GM13976 (cell line): ENCODE measurements at regions not wholly inside any gene's neighbourhood (a gene's known extent, or its start where the extent isn't known, plus 50 kb on each side); places are given as distances from the start of the nearest gene placed in this dataset.

Experiments
- DNase-seq: peaks from one replicate; pipeline ENCODE4 v3.0.0; 2012; ENCODE audit warnings: low spot score
- in situ Hi-C: fragments of 300-500 bp; cut with MboI; formaldehyde crosslinking; loops from one replicate; pipeline ENCODE4 v1.12.0; 2022; ENCODE audit warnings: low sequenced_read_pairs, mixed read lengths, inconsistent platforms; ENCODE audit not compliant: unreplicated experiment
- TF ChIP-seq, protein P1 (sequence below): IDR thresholded peaks from 2 replicates; pipeline ENCODE4 v1.5.1; 2012; ENCODE audit warnings: borderline replicate concordance, mild to moderate bottlenecking; ENCODE audit not compliant: insufficient read depth; ENCODE audit errors: extremely low read depth, missing control alignments, control extremely low read depth

DNA sequence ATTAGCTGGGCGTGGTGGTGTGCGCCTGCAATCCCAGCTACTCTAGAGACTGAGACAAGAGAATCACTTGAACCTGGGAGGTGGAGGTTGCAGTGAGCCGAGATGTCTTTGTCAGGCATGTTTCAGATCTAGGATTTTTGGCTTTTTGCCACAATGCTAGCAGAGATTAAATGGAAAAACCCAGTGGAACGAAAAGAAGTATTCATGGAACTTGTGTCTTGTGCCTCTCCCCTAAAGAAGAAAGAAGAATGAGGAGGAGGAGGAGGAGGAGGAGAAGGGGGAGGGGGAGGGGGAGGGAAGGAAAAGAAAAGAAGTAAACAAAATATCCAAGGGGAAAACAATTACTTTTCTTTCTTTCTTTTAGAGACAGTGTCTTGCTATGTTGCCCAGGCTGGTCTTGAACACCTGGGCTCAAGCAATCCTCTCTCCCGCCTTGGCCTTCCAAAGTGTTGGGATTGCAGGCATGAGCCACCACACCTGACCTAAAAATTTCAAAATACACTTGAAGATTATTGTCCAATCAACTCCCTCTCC lies 106.0 kb downstream of the ARRDC3 start:
- in situ Hi-C loops, result no loop called here
- no peak for DNase-seq
- TF ChIP-seq, protein P1, sequence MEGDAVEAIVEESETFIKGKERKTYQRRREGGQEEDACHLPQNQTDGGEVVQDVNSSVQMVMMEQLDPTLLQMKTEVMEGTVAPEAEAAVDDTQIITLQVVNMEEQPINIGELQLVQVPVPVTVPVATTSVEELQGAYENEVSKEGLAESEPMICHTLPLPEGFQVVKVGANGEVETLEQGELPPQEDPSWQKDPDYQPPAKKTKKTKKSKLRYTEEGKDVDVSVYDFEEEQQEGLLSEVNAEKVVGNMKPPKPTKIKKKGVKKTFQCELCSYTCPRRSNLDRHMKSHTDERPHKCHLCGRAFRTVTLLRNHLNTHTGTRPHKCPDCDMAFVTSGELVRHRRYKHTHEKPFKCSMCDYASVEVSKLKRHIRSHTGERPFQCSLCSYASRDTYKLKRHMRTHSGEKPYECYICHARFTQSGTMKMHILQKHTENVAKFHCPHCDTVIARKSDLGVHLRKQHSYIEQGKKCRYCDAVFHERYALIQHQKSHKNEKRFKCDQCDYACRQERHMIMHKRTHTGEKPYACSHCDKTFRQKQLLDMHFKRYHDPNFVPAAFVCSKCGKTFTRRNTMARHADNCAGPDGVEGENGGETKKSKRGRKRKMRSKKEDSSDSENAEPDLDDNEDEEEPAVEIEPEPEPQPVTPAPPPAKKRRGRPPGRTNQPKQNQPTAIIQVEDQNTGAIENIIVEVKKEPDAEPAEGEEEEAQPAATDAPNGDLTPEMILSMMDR, result no peak

DNA sequence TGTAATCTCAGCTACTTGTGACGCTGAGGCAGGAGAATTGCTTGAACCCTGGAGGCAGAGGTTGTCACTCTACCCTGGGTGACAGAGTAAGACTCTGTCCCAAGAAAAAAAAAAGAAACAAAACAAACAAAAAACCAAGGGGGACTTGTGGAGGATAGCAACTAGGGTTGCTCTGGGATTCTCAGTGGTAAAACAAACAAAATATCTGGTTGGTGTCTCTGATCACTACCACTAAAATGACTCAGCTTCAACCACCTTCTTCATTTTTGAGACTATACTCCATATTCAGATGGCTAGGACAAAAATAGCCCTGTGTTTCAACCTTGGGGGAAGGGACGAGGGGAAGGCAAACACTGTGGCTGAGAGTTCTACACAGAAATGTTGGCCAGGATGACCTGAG lies 110.3 kb downstream of the ARRDC3 start:
- TF ChIP-seq, protein P1, result no peak
- peak; percentile 62 for DNase-seq
- in situ Hi-C loops, result no loop called here

DNA sequence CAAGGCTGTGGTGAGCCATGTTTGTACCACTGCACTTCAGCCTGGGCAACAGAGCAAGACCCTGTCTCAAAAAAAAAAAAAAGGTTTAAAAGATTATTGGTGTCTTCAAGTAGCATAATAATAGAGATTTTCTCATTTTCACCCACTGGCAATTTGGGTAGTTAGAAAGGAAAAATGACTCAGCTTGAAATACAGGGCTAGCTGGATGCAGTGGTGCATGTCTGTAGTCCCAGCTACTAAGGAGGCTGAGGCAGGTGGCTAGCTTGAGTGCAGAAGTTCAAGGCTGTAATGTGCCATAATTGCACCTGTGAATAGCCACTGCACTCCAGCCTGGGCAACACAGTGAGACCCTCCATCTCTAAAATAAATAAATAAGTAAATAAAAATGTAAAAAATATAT lies 111.1 kb downstream of the ARRDC3 start:
- TF ChIP-seq, protein P1, result no peak
- in situ Hi-C loops, result no loop called here
- no peak for DNase-seq

DNA sequence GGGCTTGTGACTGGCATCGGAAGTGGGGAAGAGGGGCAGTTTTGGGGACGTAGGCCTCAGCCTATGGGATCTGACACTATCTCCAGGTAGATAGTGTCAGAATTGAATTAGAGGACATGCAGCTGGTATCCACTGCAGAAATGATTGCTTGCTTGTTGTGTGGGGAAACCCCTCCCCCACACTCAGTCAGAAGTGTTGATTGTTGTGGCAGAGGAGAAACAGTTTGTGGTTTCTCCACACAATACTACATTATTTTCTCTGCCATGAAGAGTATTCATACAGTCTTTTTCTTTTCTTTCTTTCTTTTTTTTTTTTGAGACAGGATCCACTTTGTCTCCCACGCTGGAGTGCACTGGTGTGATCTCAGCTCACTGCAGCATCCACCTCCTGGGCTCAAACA lies 113.9 kb downstream of the ARRDC3 start:
- in situ Hi-C loops, result no loop called here
- DNase-seq, result no peak
- TF ChIP-seq, protein P1, result no peak

DNA sequence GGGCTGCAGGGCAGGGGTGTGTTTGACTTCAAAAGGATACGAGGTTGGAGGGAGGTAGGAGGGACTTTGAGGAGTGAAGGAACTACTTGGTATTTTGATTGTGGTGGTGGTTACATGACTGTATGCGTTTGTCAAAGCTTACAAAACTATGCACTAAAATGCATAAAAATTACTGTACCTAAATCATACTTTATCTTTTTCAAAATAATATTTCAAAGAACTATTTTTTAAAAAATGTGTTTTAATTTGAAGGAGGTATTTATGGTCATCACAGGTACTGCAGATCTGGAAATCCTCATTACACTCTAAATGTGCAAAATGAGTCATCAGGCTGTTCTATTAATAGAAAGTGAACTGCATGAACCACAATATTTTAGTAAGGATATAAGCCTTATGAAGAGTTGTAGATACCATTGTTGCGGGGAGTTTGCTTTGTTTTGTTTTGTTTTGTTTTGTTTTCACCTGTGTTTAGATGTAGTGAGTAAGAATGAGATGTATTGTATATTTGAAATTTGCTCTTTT lies 116.9 kb downstream of the ARRDC3 start:
- in situ Hi-C loops, result no loop called here
- DNase-seq, result peak; percentile 41
- TF ChIP-seq, protein P1, result no peak

DNA sequence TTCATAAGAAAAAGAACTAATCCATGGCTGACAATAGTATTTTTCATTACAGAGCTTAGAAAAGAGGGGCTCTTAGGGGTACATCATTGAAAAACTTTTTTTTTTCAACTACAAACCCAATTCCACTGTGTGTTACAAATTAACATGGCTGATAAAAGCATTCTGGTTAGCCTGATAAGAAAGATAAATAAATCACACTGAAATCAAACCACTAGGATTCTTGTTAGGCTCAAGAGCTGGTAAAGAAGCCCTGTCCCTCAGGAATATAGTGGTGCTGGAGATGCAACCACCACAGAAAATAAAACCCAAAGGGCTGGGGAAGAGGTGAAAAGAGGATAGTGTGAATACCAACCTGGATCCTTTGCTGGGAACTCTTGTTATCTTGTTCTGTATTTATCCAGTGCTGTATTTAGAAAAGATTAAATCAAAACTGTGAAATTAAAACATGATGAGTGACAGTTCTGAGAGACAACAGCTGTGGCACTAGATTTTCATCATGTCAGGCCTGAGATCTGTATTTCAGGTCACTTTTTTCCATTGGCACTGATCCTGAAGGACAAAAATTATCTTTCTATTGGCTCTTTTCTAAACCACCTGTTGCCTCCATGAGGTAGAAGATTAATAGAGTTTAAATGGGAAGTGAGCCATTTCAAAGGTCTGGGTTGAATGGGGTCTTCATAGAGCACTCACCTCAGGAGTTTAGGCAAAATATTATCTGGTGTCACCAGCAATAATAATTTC lies 118.6 kb downstream of the ARRDC3 start:
- in situ Hi-C loops, result no loop called here
- TF ChIP-seq, protein P1, result no peak
- DNase-seq, result no peak
